SU-DHL-6 (cell line): ENCODE measurements at regions not wholly inside any gene's neighbourhood (a gene's known extent, or its start where the extent isn't known, plus 50 kb on each side); places are given as distances from the start of the nearest gene placed in this dataset.

Source experiments
- H2AFZ ChIP-seq: fragments of 200-600 bp; sonication (generic); 2 replicates; pipeline ENCODE4 v1.6.1; 2014; ENCODE audit warnings: low read depth, mild to moderate bottlenecking, moderate library complexity, mixed read lengths, antibody characterized with exemption, low read length; ENCODE audit not compliant: severe bottlenecking
- H3F3A ChIP-seq: fragments of 200-600 bp; shearing (Covaris generic); 2 replicates; pipeline ENCODE4 v1.6.0; 2016; ENCODE audit warnings: antibody characterized with exemption, mild to moderate bottlenecking; ENCODE audit not compliant: insufficient read depth
- H3K27ac ChIP-seq: fragments of 200-600 bp; sonication (generic); 2 replicates; pipeline ENCODE4 v1.5.1; 2016; ENCODE audit warnings: low read depth, mild to moderate bottlenecking, low read length, moderate library complexity, mixed read lengths
- H3K27me3 ChIP-seq: fragments of 200-600 bp; sonication (generic), shearing (Covaris generic); 2 replicates; pipeline ENCODE4 v1.6.0; 2014; ENCODE audit warnings: mild to moderate bottlenecking, low read length
- H3K36me3 ChIP-seq: fragments of 200-600 bp; sonication (generic); 2 replicates; pipeline ENCODE4 v1.6.1; 2014; ENCODE audit warnings: mild to moderate bottlenecking, low read length, mixed read lengths
- H3K4me2 ChIP-seq: fragments of 300-600, 200-600 bp; shearing (Covaris generic), sonication (generic); 2 replicates; pipeline ENCODE4 v1.6.0; 2014; ENCODE audit warnings: low read length, low read depth, mild to moderate bottlenecking; ENCODE audit not compliant: poor library complexity, severe bottlenecking
- H3K4me3 ChIP-seq: fragments of 200-600 bp; sonication (generic); 2 replicates; pipeline ENCODE4 v1.5.1; 2014; ENCODE audit warnings: antibody characterized with exemption, low read length, mild to moderate bottlenecking, mixed read lengths; ENCODE audit not compliant: insufficient read depth, poor library complexity, severe bottlenecking
- H3K79me2 ChIP-seq: fragments of 200-600 bp; sonication (generic); 2 replicates; pipeline ENCODE4 v1.6.1; 2014; ENCODE audit warnings: mild to moderate bottlenecking, low read length, moderate library complexity; ENCODE audit not compliant: insufficient read depth
- H3K9ac ChIP-seq: fragments of 200-600 bp; sonication (generic); 2 replicates; pipeline ENCODE4 v1.7.0; 2014; ENCODE audit warnings: mild to moderate bottlenecking, low read length
- H3K9me2 ChIP-seq: fragments of 200-600 bp; sonication (generic); replicated peaks from 2 replicates; pipeline ENCODE4 v1.6.1; 2014; ENCODE audit warnings: low read length; ENCODE audit not compliant: insufficient read depth
- H3K9me3 ChIP-seq: fragments of 200-600 bp; sonication (generic); 2 replicates; pipeline ENCODE4 v1.6.1; 2014; ENCODE audit warnings: low read length, mixed read lengths; ENCODE audit not compliant: insufficient read depth
- H4K20me1 ChIP-seq: fragments of 200-600 bp; sonication (generic); 2 replicates; pipeline ENCODE4 v1.6.1; 2014; ENCODE audit warnings: low read depth, mild to moderate bottlenecking, antibody characterized with exemption, low read length, moderate library complexity, mixed read lengths
- CTCF ChIP-seq: fragments of 200-600 bp; sonication (generic); IDR thresholded peaks from one replicate; pipeline ENCODE4 v1.5.1; 2017; ENCODE audit warnings: antibody characterized with exemption, mild to moderate bottlenecking, low read length, moderate library complexity; ENCODE audit not compliant: insufficient read depth, poor library complexity, severe bottlenecking
- EZH2phosphoT487 ChIP-seq: fragments of 200-600 bp; sonication (generic), shearing (Covaris generic); conservative IDR thresholded peaks from 2 replicates; pipeline ENCODE4 v1.6.1; 2018; ENCODE audit warnings: mild to moderate bottlenecking, antibody characterized with exemption, low read length, moderate library complexity, mixed read lengths

- H3K9me2 ChIP-seq, result no peaks in the 10 kb centered on the region
- no peaks in the 10 kb centered on the region for H3K36me3 ChIP-seq
- H3K9me3 ChIP-seq, result no peaks in the 10 kb centered on the region
- H3K4me3 ChIP-seq, result no peak overlapping the region
- peak overlapping the region; percentile 51 for H2AFZ ChIP-seq
- TF ChIP-seq EZH2phosphoT487 (no peak), CTCF (no peak)
- H3K27me3 ChIP-seq, result no peaks in the 10 kb centered on the region
- no peaks in the 10 kb centered on the region for H3K79me2 ChIP-seq
- no peak overlapping the region for H3K9ac ChIP-seq
- no peak overlapping the region for H3K27ac ChIP-seq
- H3K4me2 ChIP-seq, result no peak overlapping the region
- no peaks in the 10 kb centered on the region for H4K20me1 ChIP-seq
- H3F3A ChIP-seq, result no peaks in the 10 kb centered on the region
Measured at GRCh38 chr5:105828821-105829220, 1841.9 kb downstream of the EFNA5 start.

GRCh38 chr5:105821800-105822199 is 1848.9 kb downstream of the EFNA5 start:
- TF ChIP-seq EZH2phosphoT487 (no peak), CTCF (no peak)

GRCh38 chr5:105817914-105818313 is 1852.8 kb downstream of the EFNA5 start:
- Histone ChIP-seq H3K4me3 (no peak overlapping the region), H4K20me1 (no peaks in the 10 kb centered on the region), H3K9me3 (0 out of 2 replicates have a peak, but pooled peaks cover 4% of the 10 kb centered on the region), H3K27me3 (no peaks in the 10 kb centered on the region), H3K9ac (no peak overlapping the region), H3K4me2 (no peak overlapping the region), H3K36me3 (no peaks in the 10 kb centered on the region), H3K9me2 (no peaks in the 10 kb centered on the region), H2AFZ (no peak overlapping the region), H3K79me2 (no peaks in the 10 kb centered on the region), H3F3A (no peaks in the 10 kb centered on the region), H3K27ac (no peak overlapping the region)
- no peak for TF ChIP-seq EZH2phosphoT487
- no peak for TF ChIP-seq CTCF

More at GRCh38 chr5:105821800-105822199, 1848.9 kb downstream of the EFNA5 start:
- H3K79me2 ChIP-seq, result no peaks in the 10 kb centered on the region
- no peaks in the 10 kb centered on the region for H4K20me1 ChIP-seq
- no peaks in the 10 kb centered on the region for H3K9me2 ChIP-seq
- 0 out of 2 replicates have a peak, but pooled peaks cover 4% of the 10 kb centered on the region for H3K9me3 ChIP-seq
- H3K4me3 ChIP-seq, result no peak overlapping the region
- no peak overlapping the region for H3K27ac ChIP-seq
- H2AFZ ChIP-seq, result no peak overlapping the region
- H3K27me3 ChIP-seq, result no peaks in the 10 kb centered on the region
- no peaks in the 10 kb centered on the region for H3F3A ChIP-seq
- no peaks in the 10 kb centered on the region for H3K36me3 ChIP-seq
- no peak overlapping the region for H3K4me2 ChIP-seq
- H3K9ac ChIP-seq, result no peak overlapping the region

- H3K36me3 ChIP-seq, result no peaks in the 10 kb centered on the region
- H4K20me1 ChIP-seq, result no peaks in the 10 kb centered on the region
- no peak overlapping the region for H3K4me3 ChIP-seq
- no peak overlapping the region for H3K27ac ChIP-seq
- 0 out of 2 replicates have a peak, but pooled peaks cover 4% of the 10 kb centered on the region for H3K9me3 ChIP-seq
- TF ChIP-seq CTCF (no peak), EZH2phosphoT487 (no peak)
- H2AFZ ChIP-seq, result no peak overlapping the region
- H3K9ac ChIP-seq, result no peak overlapping the region
- H3F3A ChIP-seq, result no peaks in the 10 kb centered on the region
- no peaks in the 10 kb centered on the region for H3K79me2 ChIP-seq
- H3K9me2 ChIP-seq, result no peaks in the 10 kb centered on the region
- no peak overlapping the region for H3K4me2 ChIP-seq
- H3K27me3 ChIP-seq, result no peaks in the 10 kb centered on the region
Measured at GRCh38 chr5:105817416-105817815, 1853.3 kb downstream of the EFNA5 start.
